ENCODE measurements at regions not wholly inside any gene's neighbourhood (a gene's known extent, or its start where the extent isn't known, plus 50 kb on each side); places are given as distances from the start of the nearest gene placed in this dataset.

DNA sequence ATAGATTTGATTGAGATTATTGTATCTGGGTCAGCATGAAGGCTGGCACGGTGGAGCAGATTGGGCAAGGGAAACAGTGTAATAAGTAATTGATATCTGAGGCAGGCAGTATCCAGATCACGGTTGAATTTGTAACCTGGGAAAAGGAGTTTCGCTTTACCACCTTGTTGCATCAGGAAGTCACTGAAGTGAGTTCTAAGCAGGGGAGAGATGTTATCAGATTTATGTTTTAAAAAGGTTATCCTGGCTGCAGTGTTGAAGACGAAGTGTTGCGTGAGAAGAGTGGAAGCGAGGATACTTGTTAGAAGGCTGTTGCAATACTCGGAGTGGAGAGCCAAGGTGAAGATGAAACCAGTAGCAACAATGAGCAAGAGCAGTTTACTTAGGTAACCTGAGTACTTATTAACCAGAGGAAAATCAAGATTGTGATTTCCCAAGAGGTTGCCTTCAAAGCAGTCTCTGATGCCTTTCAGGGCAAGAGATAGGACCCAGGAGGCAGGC lies 77.8 kb downstream of the LHX9 start:
- no peak for TF ChIP-seq EZH2 (IDR thresholded peaks at IDR 0.05; ENCODE audit: low read depth)
- TF ChIP-seq, protein P1, sequence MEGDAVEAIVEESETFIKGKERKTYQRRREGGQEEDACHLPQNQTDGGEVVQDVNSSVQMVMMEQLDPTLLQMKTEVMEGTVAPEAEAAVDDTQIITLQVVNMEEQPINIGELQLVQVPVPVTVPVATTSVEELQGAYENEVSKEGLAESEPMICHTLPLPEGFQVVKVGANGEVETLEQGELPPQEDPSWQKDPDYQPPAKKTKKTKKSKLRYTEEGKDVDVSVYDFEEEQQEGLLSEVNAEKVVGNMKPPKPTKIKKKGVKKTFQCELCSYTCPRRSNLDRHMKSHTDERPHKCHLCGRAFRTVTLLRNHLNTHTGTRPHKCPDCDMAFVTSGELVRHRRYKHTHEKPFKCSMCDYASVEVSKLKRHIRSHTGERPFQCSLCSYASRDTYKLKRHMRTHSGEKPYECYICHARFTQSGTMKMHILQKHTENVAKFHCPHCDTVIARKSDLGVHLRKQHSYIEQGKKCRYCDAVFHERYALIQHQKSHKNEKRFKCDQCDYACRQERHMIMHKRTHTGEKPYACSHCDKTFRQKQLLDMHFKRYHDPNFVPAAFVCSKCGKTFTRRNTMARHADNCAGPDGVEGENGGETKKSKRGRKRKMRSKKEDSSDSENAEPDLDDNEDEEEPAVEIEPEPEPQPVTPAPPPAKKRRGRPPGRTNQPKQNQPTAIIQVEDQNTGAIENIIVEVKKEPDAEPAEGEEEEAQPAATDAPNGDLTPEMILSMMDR (conservative IDR thresholded peaks at IDR 0.05): no peak

Measured in PC-9 (cell line).